ENCODE measurements at regions not wholly inside any gene's neighbourhood (a gene's known extent, or its start where the extent isn't known, plus 50 kb on each side); places are given as distances from the start of the nearest gene placed in this dataset.

DNA sequence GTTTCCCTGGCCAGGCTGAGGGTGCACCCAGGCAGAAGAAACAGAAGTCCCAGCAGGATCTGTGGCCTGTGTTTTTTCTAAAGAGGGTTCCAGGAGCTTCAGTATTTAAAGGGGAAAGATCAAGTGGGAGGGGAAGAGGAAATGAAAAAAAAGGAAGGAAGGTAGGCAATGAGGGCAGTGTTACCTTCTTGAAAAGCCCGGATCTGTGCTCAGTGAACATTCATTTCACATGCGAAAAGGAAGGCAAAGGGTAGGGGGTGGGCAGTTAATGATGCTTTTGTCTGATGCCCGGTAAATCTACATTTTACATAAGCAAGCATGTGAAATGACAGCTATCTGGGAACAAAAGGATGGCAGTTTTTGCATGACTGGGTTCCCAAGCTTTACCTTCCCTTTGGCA lies 326.2 kb downstream of the UQCRFS1 start:
- no peak for DNase-seq

DNA sequence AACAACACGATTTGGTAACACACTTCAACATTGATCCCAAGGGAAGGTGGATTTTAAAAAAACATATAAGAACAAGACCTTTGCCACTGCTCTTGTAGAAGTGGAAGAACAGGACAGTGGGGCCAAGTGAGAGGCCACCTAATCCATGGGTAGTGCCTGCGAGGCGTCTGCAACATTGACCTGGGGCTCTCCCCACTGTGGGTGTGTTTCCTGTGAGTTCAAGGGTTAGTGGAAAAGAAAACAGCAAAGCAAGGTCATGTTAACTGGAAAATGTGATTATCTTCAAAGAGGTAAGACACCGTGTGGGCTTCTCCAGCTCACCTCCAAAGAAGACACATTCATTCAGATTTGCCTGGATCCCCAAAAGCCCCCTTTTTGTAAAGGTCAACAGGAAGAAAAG lies 327.0 kb downstream of the UQCRFS1 start:
- no peak for DNase-seq

DNA sequence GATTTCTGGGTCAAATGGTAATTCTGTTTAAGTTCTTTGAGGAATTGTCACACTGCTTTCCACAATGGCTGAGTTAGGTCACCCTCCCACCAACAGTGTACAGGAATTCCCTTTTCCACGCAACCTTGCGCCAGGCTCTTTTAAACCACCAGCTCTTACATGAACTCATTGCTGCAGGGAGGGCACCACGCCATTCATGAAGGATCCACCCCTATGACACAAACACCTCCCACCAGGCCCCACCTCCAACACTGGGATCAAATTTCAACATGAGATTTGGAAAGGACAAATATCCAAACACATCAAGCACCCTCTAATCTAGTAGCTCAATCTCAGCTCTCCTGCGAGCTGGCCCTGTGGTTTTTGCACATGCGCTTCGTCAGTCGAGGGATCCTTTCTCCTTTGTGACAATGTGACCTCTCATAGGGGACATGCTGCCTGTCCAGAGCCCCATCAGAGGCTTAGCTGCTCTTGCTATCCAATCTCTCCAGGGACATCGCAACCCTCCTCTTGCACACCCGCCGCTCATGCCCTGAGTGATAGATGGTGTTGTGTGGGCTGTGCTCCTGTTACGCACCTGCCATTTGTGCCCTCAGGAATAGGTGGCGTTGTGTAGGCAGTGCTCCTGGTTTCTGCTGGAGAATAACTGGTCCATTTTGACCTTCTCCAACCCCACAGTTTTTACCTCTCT lies 328.0 kb downstream of the UQCRFS1 start:
- DNase-seq: no peak

DNA sequence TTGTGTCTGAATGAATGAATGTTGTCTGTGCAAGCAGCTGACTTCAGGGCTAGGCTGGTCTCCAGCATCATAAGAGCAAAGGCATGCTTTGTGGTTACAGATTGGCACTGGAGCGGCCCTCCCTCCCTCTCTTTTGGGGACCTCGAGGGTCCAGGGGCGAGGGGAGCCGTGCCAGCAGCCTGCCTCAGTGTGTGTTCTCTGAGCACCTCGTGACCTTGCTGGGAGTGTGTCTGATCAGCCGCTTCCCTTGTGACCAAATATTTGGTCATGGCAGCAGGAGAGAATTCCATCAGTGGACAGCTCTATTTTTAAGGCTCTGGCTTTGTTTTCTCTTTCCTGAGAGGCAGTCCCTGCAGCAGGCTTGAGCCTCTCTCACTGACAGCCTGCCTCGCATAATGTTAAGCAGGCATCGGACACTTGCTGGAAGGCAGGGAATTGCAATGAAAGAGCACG lies 329.7 kb downstream of the UQCRFS1 start:
- DNase-seq: peak in 24 of 58 donors; percentile 9 to 56 (median 34)

DNA sequence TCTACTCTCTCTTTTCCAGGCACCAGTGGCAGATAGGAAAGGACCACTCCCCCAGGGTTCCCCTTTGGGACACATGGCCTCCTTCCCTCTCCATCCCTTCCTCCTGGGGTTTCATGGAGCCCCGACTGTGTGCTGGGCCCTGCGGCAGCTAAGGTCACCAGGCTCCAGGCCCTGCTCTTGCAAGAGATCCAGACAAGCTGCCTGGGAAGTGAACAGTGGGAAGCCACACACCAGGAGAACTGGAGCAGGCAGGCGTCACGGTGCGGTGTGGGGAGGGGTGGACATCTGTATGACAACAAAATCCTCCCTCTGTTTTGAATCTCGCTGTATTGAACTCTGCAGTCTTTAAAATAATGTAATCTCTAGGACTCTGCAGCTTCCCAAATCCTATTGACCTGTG lies 330.1 kb downstream of the UQCRFS1 start:
- peak in 3 of 58 donors; percentile 14 to 26 (median 23) for DNase-seq

DNA sequence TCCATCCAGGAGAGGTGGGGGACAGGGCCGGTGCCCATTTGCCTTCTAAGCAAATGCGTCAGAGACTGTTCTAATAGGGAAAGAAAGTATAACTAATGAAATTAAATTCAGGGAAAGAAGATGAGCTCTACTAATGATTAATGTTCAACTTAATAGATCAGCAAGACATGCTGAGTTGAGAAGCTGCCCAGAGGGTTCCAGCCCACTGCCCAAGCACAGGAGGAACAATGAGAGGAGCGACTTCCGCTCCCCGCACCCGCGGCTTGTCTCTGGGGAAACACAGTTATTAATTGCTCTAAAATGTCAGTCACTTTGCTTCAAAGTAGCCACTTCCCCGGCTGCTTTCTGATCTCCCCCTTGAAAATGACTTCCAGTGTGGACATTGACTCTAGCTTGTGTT lies 331.3 kb downstream of the UQCRFS1 start:
- no peak for DNase-seq

DNA sequence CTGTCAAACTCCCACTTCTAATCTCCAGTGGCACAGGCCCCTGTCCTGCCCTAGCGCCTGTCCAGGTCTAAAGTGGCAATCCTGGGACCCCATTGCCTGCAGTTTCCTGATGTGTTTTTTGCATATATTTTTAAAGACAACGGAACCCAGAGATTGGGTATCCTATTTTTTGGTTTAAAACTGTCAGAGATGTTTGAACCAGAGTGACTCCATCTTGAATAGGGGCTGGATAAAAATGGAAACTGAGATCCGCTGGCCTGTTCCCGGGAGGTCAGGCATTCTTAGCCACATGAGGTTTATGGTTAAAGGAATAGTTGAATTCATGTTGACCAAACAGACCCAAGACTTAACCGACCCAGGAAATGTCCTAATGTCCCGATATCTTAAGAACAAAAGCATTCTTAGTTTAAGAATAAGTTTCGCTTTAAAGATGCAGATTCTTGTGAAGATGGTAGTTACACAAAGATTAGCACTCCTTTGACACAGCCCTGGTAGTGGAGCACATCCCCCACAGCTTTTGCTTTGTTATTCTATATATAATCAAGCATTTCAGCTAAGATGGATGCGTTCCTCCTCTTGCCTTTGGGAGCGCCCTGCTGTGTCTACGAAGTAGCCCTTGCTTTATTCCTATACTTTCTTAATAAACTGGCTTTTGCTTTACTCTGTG lies 332.1 kb downstream of the UQCRFS1 start:
- no peak for DNase-seq

DNA sequence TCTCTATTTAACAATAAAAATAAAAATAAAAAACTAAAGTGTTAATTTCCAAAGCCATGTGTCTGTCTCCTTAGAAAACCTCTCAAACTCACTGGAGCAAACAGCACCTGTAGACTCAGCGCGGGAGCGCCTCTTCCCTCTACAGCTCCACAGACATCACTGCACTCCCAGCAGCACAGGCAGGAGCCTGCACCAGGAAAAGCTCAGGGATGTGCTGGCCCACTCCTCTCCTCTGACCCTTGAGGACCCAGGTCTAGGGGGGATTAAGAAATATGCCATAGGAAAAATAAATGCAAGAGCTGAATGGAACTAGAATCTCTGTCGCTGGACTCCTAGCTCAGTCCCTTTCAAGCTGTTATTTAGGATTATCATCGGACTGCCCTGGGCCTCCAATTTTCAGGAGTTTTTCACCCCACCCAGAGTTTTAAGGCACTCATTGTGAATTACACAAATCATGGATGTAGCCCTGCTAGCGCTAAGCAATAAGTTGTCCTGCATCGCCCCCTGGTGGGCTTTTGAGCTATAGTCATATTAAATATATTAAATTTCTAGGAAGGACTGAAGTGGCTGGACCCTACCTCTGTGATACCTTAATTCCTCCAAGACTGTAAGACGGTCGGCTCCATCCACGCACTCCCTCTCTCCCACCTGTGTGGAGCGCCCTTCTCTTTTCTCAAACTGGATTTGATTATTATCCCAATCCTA lies 333.9 kb downstream of the UQCRFS1 start:
- DNase-seq: peak in 47 of 58 donors; percentile 4 to 86 (median 30)

DNA sequence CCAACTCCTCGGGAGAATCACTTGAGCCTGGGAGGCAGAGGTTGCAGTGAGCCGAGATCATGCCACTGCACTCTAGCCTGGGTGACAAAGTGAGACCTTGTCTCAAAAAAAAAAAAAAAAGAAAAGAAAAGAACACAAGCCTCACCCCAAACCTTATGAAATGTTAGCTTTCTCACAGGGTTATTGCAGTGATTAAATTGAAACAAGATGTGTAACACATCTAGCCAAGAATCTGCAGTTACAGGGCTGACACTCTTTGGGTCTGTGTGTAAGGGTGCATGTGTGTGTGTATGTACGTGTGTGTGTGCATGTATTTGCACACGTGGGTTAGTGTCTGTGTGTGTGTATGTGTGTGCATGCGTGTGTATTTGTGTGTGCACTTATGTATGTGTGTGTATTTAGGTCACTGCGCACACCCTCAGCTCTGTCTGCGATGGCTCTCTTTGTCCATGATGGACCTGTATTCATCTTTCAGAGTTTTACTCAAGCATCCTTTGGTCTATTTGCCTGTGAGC lies 336.3 kb downstream of the UQCRFS1 start:
- DNase-seq: no peak

DNA sequence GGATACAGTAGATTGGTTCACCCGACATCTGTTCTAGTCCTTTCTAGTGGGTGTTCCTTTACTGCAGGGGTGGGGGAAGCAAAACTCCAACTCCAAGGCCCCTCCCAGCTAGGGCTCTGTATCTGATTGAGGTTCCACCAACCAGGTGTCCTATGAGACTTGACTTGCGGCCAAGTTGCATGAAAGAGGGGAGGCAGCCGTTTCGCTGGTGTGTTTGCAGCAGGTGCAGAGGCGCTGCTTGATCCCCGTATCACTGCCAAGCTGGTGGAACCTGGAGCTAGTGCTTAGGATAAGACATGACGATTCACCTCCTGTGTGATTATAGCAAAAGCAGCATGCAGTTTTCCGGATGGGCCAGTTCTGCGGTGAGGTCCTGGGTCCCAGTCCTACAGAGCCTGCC lies 338.2 kb downstream of the UQCRFS1 start:
- DNase-seq: no peak

DNA sequence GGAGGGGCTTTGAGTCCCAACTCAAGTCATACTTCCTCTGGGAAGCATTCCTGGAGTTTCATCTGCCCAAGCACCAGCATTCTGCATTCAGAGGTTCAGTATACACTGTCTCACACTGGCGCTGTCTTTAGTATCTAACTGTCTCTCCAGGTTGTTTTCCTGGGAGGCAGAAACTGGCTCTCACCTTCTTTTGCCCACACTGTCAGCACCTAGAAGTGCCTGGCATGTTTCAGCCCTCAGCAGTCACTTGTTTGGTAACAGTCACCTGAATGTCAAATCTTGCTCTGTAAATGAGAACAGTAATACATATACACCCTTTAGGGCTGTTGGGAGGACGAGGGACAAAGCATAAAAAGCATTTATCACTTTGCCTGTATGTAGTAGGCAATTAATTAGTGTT lies 339.6 kb downstream of the UQCRFS1 start:
- no peak for DNase-seq

DNA sequence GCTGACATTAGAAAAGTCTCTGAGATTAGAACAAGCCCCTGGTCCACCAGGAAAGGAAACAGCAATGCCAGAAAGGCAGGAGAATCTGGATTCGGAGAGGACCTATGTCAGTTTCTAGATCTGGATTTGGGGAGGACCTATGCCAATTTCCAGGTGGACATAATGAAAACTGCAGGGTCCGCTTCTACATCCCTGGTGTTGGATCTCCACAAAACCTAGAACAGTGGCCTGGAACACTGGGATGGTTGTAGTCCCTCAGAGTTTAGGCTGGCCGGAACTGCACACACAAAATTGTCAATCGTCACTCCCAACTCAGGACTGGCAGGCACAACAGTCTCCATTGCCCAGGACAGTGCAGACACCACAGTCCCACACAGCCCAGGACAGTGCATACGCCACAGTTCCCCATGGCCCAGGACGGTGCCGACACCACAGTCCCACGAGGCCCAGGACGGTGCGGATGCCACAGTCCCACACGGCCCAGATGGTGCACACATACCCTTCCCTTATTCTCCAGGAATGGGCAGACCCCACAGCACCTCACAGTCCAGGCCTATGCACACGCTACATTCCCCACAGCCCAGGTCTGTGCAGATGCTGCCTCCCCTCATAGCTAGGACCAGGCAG lies 341.7 kb downstream of the UQCRFS1 start:
- no peak for DNase-seq

DNA sequence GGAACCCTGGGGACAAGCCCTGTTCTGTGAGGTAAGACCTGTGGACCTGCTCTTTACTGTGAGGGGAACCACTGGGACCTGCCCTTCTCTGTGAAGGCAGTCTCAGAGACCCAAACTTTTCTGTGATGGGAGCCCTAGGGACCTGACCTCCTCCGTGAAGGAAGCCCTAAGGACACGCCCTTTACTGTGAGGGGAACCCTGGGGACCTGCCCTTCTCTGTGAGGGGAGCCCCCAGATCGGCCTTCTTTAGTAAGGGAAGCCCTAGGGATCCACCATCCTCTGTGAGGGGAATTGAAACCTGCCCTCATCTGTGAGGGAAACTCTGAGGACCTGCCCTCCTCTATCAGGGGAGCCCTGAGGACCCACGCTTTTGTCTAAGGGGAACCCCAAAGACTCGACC lies 343.5 kb downstream of the UQCRFS1 start:
- no peak for DNase-seq

DNA sequence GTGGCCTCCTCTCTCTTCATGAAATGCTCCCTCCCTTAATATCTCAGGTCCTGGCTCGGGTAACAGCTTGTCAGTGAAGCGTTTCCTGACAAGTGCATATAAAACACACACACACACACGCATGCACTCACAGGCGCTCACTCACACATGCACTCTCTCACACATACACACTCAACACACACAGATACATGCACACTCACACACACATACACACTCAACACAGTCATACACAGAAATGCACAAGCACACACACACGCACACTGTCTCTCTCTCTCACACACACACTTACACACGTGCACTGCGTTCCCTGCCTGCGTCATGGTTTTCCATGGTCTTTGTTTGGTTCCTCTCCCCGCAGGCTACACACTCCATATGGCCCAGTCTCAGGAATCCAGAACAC lies 344.1 kb downstream of the UQCRFS1 start:
- DNase-seq: no peak

DNA sequence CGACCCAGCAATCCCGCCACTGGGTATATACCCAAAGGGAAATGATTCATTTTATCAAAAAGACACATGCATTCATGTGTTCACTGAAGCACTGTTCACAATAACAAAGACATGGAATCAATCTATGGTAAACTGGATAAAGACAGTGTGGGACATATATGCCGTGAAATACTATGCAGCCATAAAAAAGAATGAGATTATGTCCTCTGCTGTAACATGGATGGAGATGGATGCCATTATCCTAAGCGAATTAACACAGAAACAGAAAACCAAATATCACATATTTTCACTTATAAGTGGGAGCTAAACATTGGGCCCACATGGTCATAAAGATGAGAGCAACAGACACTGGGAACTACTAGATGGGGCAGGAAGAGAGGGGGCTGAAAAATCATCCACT lies 345.0 kb downstream of the UQCRFS1 start:
- DNase-seq: no peak

DNA sequence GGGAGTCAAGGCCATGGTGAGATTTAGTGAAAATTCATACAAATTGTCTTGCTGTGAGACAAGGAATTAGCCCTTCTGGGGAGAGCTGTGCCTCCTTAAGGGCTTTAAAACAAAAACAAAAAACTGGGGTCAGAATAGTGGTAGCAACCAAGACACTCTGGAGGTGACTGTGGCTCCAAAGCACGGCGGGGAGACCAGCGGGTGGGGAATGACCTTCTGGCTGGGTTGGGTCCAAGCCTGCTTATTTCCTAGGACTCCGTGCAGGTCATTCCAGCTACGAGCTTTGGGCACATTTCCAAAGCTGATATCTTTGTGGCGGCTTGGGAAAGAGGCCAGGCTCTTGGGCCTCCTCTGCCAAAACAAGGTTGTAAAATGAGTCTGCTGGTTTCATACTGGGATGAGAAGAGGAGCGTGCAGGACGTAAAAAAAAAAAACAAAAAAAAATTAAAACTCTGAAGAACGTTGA lies 348.3 kb downstream of the UQCRFS1 start:
- no peak for DNase-seq

DNA sequence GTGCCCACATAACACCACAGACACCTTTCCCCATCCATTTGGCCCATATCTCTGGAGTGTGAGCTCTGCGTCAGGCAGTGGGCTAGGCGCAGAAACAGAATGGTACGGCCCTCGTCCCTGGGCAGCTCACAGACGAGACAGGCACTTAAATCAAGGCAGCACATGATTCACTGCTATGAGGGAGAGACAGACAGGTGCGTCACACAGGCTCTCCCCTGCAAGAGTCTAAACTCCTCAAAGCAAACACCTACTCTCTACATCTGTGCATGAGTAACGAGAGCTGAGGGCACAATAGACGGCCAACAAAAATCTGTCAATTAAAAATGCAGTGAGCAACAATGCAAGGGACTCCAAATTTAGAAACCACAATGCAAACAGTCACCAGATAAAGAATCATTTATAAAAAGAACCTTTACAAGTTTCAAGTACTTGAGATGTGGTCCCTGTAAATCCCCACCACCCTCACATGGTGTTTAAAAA lies 348.9 kb downstream of the UQCRFS1 start:
- peak in 2 of 58 donors; percentile 4 to 10 for DNase-seq

DNA sequence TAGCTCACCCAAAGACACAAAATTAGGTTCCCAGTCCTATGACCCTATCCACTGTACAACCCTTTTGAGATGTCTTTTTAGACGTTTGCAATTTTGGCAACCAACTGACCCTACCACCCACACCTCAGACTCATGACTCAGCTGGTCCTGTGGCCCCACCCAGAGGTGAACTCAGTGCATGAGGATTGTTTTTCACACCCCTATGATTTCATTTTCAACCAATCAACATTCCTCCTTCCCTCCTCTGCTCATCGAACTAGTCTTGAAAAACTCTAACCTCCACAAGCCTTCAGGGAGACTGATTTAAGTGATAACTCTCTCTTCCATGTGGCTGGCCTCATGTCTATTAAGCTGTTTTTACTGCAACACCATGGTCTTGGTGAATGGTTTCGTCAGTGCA lies 350.7 kb downstream of the UQCRFS1 start:
- DNase-seq: no peak

DNA sequence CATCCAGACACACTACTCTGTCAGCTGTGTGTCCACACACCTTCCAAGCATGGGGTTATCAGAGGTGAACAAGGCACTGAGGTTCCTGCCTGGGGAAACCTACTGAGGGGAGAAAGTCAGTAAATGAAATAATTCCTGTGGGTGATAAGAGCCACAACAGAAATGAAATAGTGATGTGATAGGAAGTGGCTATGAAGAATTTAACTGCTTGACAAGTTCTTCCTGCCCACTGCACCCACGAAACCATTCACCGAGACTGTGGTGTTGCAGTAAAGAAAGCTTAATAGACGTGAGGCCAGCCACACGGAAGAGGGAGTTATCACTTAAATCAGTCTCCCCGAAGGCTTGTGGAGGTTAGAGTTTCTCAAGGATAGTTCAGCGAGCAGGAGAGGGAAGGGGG lies 353.1 kb downstream of the UQCRFS1 start:
- no peak for DNase-seq

DNA sequence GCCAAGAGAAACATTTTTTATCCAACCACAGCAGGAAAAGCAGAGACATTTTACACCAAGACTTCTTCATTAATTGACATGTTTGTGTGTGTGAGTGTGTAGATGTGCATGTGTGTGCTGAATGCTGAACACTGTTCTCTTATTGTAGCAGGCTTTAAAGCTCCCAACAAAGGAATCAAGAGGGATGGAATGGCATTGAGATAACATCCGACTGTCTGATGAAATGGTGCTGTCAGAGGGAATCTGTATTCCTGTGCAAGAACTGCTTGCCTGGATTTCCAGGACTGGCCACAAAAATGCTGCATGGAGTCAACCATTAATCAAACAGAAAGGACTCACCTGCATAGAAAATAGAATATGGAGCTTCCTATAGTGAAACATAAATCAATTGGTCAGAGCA lies 354.0 kb downstream of the UQCRFS1 start:
- DNase-seq: no peak

DNA sequence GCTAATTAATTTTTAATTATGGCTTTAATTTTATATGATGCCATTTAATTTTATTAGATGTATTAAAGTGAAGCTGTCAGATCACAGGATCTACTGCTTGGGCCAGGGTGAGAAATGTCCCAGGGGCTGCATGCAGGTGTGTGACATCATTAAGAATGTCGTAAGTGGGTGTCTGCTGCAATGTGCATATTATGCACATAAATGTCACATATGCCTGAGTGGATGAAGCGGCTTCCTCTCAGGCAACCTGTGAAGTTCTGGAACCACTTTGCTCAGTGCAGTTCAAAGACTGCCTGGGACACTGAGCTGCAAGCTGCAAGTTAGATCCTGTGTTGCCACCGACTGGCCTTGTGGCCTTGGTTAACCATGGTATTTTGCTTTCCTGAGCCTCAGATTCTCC lies 355.0 kb downstream of the UQCRFS1 start:
- no peak for DNase-seq

DNA sequence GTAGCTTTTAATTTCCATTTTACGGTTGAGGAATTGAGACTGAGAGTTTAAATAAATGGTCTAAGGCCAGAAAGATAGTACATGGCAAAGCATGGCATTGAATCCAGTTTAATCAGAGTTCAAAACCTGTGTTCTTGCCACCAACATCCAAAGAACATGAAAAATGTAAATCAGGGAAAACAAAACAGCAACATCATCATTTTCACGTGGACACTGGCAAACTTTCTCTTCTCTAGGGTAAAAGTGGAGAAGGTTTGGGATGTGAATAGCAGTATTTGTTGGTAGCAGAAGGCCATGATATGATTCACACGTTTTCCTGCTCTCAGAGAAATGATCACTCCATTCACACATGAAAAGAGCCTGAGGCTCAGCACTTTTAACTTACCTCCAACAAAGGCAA lies 357.7 kb downstream of the UQCRFS1 start:
- no peak for DNase-seq

Data from anterior cingulate cortex (tissue), 58 donors.